Endodermal cell (in vitro differentiated cells): ENCODE measurements at regions not wholly inside any gene's neighbourhood (a gene's known extent, or its start where the extent isn't known, plus 50 kb on each side); places are given as distances from the start of the nearest gene placed in this dataset.
"Not testable (repeated sequence)": the region's sequence is repeated elsewhere in the genome, so short reads cannot be mapped to it uniquely, and the experiment has no call there.

Experiments
- DNase-seq: peaks from one replicate; pipeline ENCODE4 v3.0.0-alpha.2; 2017
- H3K27ac ChIP-seq: 2 replicates; pipeline ENCODE4 v1.5.1; 2013; ENCODE audit warnings: mild to moderate bottlenecking, low read depth, low read length, moderate library complexity
- H3K27me3 ChIP-seq: 2 replicates; pipeline ENCODE4 v1.6.1; 2013; ENCODE audit warnings: mild to moderate bottlenecking, low read length, moderate library complexity; ENCODE audit not compliant: insufficient read depth, control insufficient read depth, poor library complexity, severe bottlenecking
- H3K36me3 ChIP-seq: 2 replicates; pipeline ENCODE4 v1.7.0; 2013; ENCODE audit warnings: mild to moderate bottlenecking, low read length, moderate library complexity; ENCODE audit not compliant: control insufficient read depth, insufficient read depth
- H3K4me1 ChIP-seq: one replicate; pipeline ENCODE4 v1.7.0; 2013; ENCODE audit warnings: low read length; ENCODE audit not compliant: control insufficient read depth, insufficient read depth
- H3K4me3 ChIP-seq: 2 replicates; pipeline ENCODE4 v1.5.1; 2013; ENCODE audit warnings: mild to moderate bottlenecking, low read length, moderate library complexity
- H3K9ac ChIP-seq: 2 replicates; pipeline ENCODE4 v1.6.1; 2013; ENCODE audit warnings: mild to moderate bottlenecking, low read length, moderate library complexity; ENCODE audit not compliant: poor library complexity, severe bottlenecking; ENCODE audit errors: extremely low read depth
- H3K9me3 ChIP-seq: 2 replicates; pipeline ENCODE4 v1.6.1; 2013; ENCODE audit warnings: mild to moderate bottlenecking, low read length, moderate library complexity; ENCODE audit not compliant: control insufficient read depth
- H3K27ac Mint-ChIP-seq: 2 replicates; pipeline ENCODE4 v1.8.0; 2020; ENCODE audit warnings: mixed read lengths
- H3K27me3 Mint-ChIP-seq: 2 replicates; pipeline ENCODE4 v1.8.0; 2021; ENCODE audit warnings: mild to moderate bottlenecking, mixed read lengths; ENCODE audit not compliant: insufficient read depth
- H3K36me3 Mint-ChIP-seq: 2 replicates; pipeline ENCODE4 v1.8.0; 2020; ENCODE audit warnings: low read depth, mixed read lengths
- H3K4me1 Mint-ChIP-seq: 2 replicates; pipeline ENCODE4 v1.8.0; 2020; ENCODE audit warnings: mixed read lengths
- H3K4me3 Mint-ChIP-seq: 2 replicates; pipeline ENCODE4 v1.8.0; 2020; ENCODE audit warnings: mild to moderate bottlenecking, moderate library complexity, mixed read lengths
- H3K9me3 Mint-ChIP-seq: 2 replicates; pipeline ENCODE4 v1.8.0; 2020; ENCODE audit warnings: mild to moderate bottlenecking, mixed read lengths
- CTCF ChIP-seq: fragments of 200-600 bp; sonication (generic); conservative IDR thresholded peaks from 2 replicates; pipeline ENCODE4 v1.5.0; 2021; ENCODE audit warnings: antibody characterized with exemption, mild to moderate bottlenecking
- WGBS, 2 experiments: methylation state at CpG; one replicate each; pipeline versions ENCODE4 v1.1.5 to v1.1.7; 2013; ENCODE audit warnings: missing lambda C conversion rate in 2 of 2, mixed read lengths in 1 of 2; ENCODE audit not compliant: insufficient coverage in 1 of 2, insufficient read length in 1 of 2; 5-methylcytosine and 5-hydroxymethylcytosine counted together

- peaks cover 25% of the 10 kb centered on the region for H3K27me3 ChIP-seq
- WGBS, 2 experiments = 0 to 70% methylated on average over 1 to 4 of the region's 4 CpGs
- Mint-ChIP-seq H3K4me3 (no peak overlapping the region), H3K9me3 (peaks cover 9% of the 10 kb centered on the region), H3K36me3 (no peaks in the 10 kb centered on the region), H3K4me1 (peaks cover 8% of the 10 kb centered on the region), H3K27me3 (peaks cover 55% of the 10 kb centered on the region), H3K27ac (no peak overlapping the region)
- H3K36me3 ChIP-seq = no peaks in the 10 kb centered on the region
- H3K9ac ChIP-seq = no peak overlapping the region
- H3K9me3 ChIP-seq = no peaks in the 10 kb centered on the region
- DNase-seq = no peak
- H3K4me3 ChIP-seq = no peak overlapping the region
- H3K27ac ChIP-seq = no peak overlapping the region
- TF ChIP-seq CTCF = no peak
- peaks cover 3% of the 10 kb centered on the region for H3K4me1 ChIP-seq
Observed at GRCh38 chr11:44472916-44473315, 92.5 kb upstream of the CD82 start.

- Histone ChIP-seq H3K36me3 (no peaks in the 10 kb centered on the region), H3K27me3 (peaks cover 22% of the 10 kb centered on the region), H3K9ac (no peak overlapping the region), H3K4me3 (no peak overlapping the region), H3K9me3 (no peaks in the 10 kb centered on the region), H3K4me1 (peaks cover 3% of the 10 kb centered on the region), H3K27ac (no peak overlapping the region)
- WGBS, 2 experiments = 92 to 99% methylated on average over 5 of the region's 5 CpGs
- Mint-ChIP-seq H3K36me3 (no peaks in the 10 kb centered on the region), H3K4me3 (no peak overlapping the region), H3K27me3 (peaks cover 55% of the 10 kb centered on the region), H3K27ac (no peak overlapping the region), H3K4me1 (peaks cover 8% of the 10 kb centered on the region), H3K9me3 (peaks cover 12% of the 10 kb centered on the region)
- no peak for TF ChIP-seq CTCF
- DNase-seq = no peak
Observed at GRCh38 chr11:44474702-44475101, 90.8 kb upstream of the CD82 start.

- no peak overlapping the region for H3K4me3 Mint-ChIP-seq
- peaks cover 12% of the 10 kb centered on the region for H3K9me3 Mint-ChIP-seq
- Histone ChIP-seq H3K27me3 (peaks cover 17% of the 10 kb centered on the region), H3K9me3 (no peaks in the 10 kb centered on the region), H3K9ac (no peak overlapping the region), H3K4me3 (no peak overlapping the region), H3K4me1 (peaks cover 3% of the 10 kb centered on the region), H3K27ac (no peak overlapping the region), H3K36me3 (no peaks in the 10 kb centered on the region)
- H3K36me3 Mint-ChIP-seq = no peaks in the 10 kb centered on the region
- H3K4me1 Mint-ChIP-seq = peaks cover 8% of the 10 kb centered on the region
- no peak for TF ChIP-seq CTCF
- no peak overlapping the region for H3K27ac Mint-ChIP-seq
- no peak for DNase-seq
- peaks cover 52% of the 10 kb centered on the region for H3K27me3 Mint-ChIP-seq
- WGBS, 2 experiments = 75 to 83% methylated on average over 9 to 10 of the region's 10 CpGs
Observed at GRCh38 chr11:44475114-44475686, 90.3 kb upstream of the CD82 start.

GRCh38 chr11:44482338-44482737 is 83.1 kb upstream of the CD82 start:
- peaks cover 23% of the 10 kb centered on the region for H3K9me3 Mint-ChIP-seq
- not testable (repeated sequence) for DNase-seq, H3K27ac Mint-ChIP-seq, H3K27ac ChIP-seq, H3K4me3 Mint-ChIP-seq, H3K36me3 Mint-ChIP-seq, H3K9ac ChIP-seq, H3K36me3 ChIP-seq, H3K4me1 Mint-ChIP-seq, H3K4me1 ChIP-seq, H3K4me3 ChIP-seq, H3K27me3 ChIP-seq
- peaks cover 19% of the 10 kb centered on the region for H3K27me3 Mint-ChIP-seq
- WGBS, 2 experiments = 89 to 100% methylated on average over 1 to 2 of the region's 4 CpGs
- peaks cover 15% of the 10 kb centered on the region for H3K9me3 ChIP-seq
